ENCODE measurements at regions not wholly inside any gene's neighbourhood (a gene's known extent, or its start where the extent isn't known, plus 50 kb on each side); places are given as distances from the start of the nearest gene placed in this dataset.
"Not testable (repeated sequence)": the region's sequence is repeated elsewhere in the genome, so short reads cannot be mapped to it uniquely, and the experiment has no call there.

GRCh38 chr6:27831434-27832081 is 80.6 kb downstream of the OR2B2 start:
- H3K27me3 ChIP-seq (ENCODE audit: control insufficient read depth in 2 of 2, insufficient read depth in 2 of 2, low read length in 2 of 2); BruUV-seq (replicated peaks); H4K20me1 ChIP-seq (replicated peaks; ENCODE audit: control insufficient read depth, extremely low read depth, insufficient read depth, low read length); H3K36me3 ChIP-seq (ENCODE audit: control insufficient read depth in 2 of 2, extremely low read depth in 1 of 2, insufficient read depth in 2 of 2, low read length in 2 of 2); dilution Hi-C loops (cut with MboI; ENCODE audit: extremely low pct_ligation_motif_present, low sequenced_read_pairs); H3K79me2 ChIP-seq (ENCODE audit: control insufficient read depth, insufficient read depth, low read length); H3K9me3 ChIP-seq (replicated peaks; ENCODE audit: control insufficient read depth, insufficient read depth, low read length); H3K9me1 ChIP-seq (replicated peaks; ENCODE audit: control insufficient read depth, extremely low read depth, insufficient read depth, low read length): not testable (repeated sequence)
- DNase-seq (ENCODE audit: low read depth, low spot score) = peak; percentile 49
- H2AFZ ChIP-seq (ENCODE audit: low read depth, low read length) = peak overlapping the region; percentile 69
- peak; percentile 64 for TF ChIP-seq POLR2A (IDR thresholded peaks at IDR 0.05; ENCODE audit: low read depth, low read length)
- ChIA-PET POLR2A (interaction anchor here (0.6 to 1.8 kb wide), 7 partner anchors 17 to 62 kb away, joined by 3 to 13 read pairs (median 5); a partner anchor contains a TSS), CTCF (interaction anchor here (0.6 kb wide), 1 partner anchor 65 kb away, joined by 3 read pairs; no protein-coding TSS in a partner anchor)
- intact Hi-C loops (cut with micrococcal nuclease) = loop anchor here (10.0 kb wide), 1 partner anchor 1807 kb away; a partner anchor contains a TSS
- H3K4me2 ChIP-seq (ENCODE audit: insufficient read depth, low read length) = peak overlapping the region; percentile 93
- H3K9ac ChIP-seq (replicated peaks; ENCODE audit: extremely low read depth, insufficient read depth, low read length) = peak overlapping the region; percentile 28
- peak; percentile 96 for FAIRE-seq
- peak overlapping the region in 2 of 3 experiments; percentile 25 to 63 for H3K4me3 ChIP-seq (replicated peaks in 1 of 3; ENCODE audit: insufficient read depth in 1 of 3, low read depth in 1 of 3, low read length in 3 of 3)
- peak overlapping the region; percentile 67 for H3K27ac ChIP-seq (ENCODE audit: insufficient read depth, low read depth, low read length)
- H3K4me1 ChIP-seq (ENCODE audit: control insufficient read depth, extremely low read depth, insufficient read depth, low read length) = peaks cover 20% of the 10 kb centered on the region

GRCh38 chr6:27830600-27831433 is 81.4 kb downstream of the OR2B2 start:
- H4K20me1 ChIP-seq (replicated peaks; ENCODE audit: control insufficient read depth, extremely low read depth, insufficient read depth, low read length); H3K9me3 ChIP-seq (replicated peaks; ENCODE audit: control insufficient read depth, insufficient read depth, low read length); H3K79me2 ChIP-seq (ENCODE audit: control insufficient read depth, insufficient read depth, low read length); FAIRE-seq; H3K9me1 ChIP-seq (replicated peaks; ENCODE audit: control insufficient read depth, extremely low read depth, insufficient read depth, low read length); H3K27me3 ChIP-seq (ENCODE audit: control insufficient read depth in 2 of 2, insufficient read depth in 2 of 2, low read length in 2 of 2); dilution Hi-C loops (cut with MboI; ENCODE audit: extremely low pct_ligation_motif_present, low sequenced_read_pairs); H2AFZ ChIP-seq (ENCODE audit: low read depth, low read length); H3K36me3 ChIP-seq (ENCODE audit: control insufficient read depth in 2 of 2, extremely low read depth in 1 of 2, insufficient read depth in 2 of 2, low read length in 2 of 2): not testable (repeated sequence)
- intact Hi-C loops (cut with micrococcal nuclease) = loop anchor here (10.0 kb wide), 1 partner anchor 1806 kb away; a partner anchor contains a TSS
- DNase-seq (ENCODE audit: low read depth, low spot score) = peak; percentile 73
- ChIA-PET CTCF (interaction anchor here (0.6 to 1.1 kb wide), 2 partner anchors 36 to 65 kb away, joined by 3 read pairs; a partner anchor contains a TSS), POLR2A (interaction anchor here (0.6 to 1.8 kb wide), 6 partner anchors 16 to 62 kb away, joined by 3 to 13 read pairs (median 8); a partner anchor contains a TSS)
- peak overlapping the region; percentile 90 for H3K4me2 ChIP-seq (ENCODE audit: insufficient read depth, low read length)
- H3K9ac ChIP-seq (replicated peaks; ENCODE audit: extremely low read depth, insufficient read depth, low read length) = peak overlapping the region; percentile 89
- TF ChIP-seq POLR2AphosphoS5 (IDR thresholded peaks at IDR 0.05; ENCODE audit: insufficient read depth, low read depth, low read length) = peak; percentile 65
- TF ChIP-seq POLR2A (IDR thresholded peaks at IDR 0.05; ENCODE audit: low read depth, low read length) = peak; percentile 75
- peak overlapping the region; percentile 71 for H3K27ac ChIP-seq (ENCODE audit: insufficient read depth, low read depth, low read length)
- H3K4me1 ChIP-seq (ENCODE audit: control insufficient read depth, extremely low read depth, insufficient read depth, low read length) = peaks cover 15% of the 10 kb centered on the region
- BruUV-seq (replicated peaks) = TSS peak; percentile 96
- peak overlapping the region; percentile 18 to 73 (median 68) for H3K4me3 ChIP-seq (replicated peaks in 1 of 3; ENCODE audit: insufficient read depth in 1 of 3, low read depth in 1 of 3, low read length in 3 of 3)

Measured in endothelial cell of umbilical vein (primary cell).